Left lung (tissue), 4 donors: ENCODE measurements at regions not wholly inside any gene's neighbourhood (a gene's known extent, or its start where the extent isn't known, plus 50 kb on each side); places are given as distances from the start of the nearest gene placed in this dataset.
A peak's percentile ranks its signal among the peaks of the same experiment; 100 is the strongest.

Source experiments
- ATAC-seq: fragments of 200-7000 bp; cut with Tn5 transposase; one replicate; pipeline ENCODE4 v1.9.1; 2020; ENCODE audit warnings: moderate library complexity
- DNase-seq, 4 donors: peaks; one replicate each; pipeline ENCODE4 v3.0.0-alpha.2; 2013 to 2020
- H3K27ac ChIP-seq, 2 donors: fragments of 200-600 bp; sonication (generic) in 1 of 2; one replicate each; pipeline versions ENCODE4 v1.5.0 to v1.8.0; 2020 to 2021
- H3K27me3 ChIP-seq, 2 donors: fragments of 200-600 bp; sonication (generic) in 1 of 2; one replicate each; pipeline versions ENCODE4 v1.5.0 to v1.8.0; 2020 to 2021
- H3K36me3 ChIP-seq, 2 donors: fragments of 200-600 bp; sonication (generic) in 1 of 2; one replicate each; pipeline versions ENCODE4 v1.5.0 to v1.8.0; 2020 to 2021
- H3K4me1 ChIP-seq, 2 donors: fragments of 200-600 bp; one replicate each; pipeline ENCODE4 v1.8.0; 2021
- H3K4me3 ChIP-seq, 2 donors: fragments of 200-600 bp; sonication (generic) in 1 of 2; one replicate each; pipeline versions ENCODE4 v1.5.0 to v1.8.0; 2020 to 2021; ENCODE audit warnings: mild to moderate bottlenecking in 1 of 2
- H3K9me3 ChIP-seq, 2 donors: fragments of 200-600 bp; sonication (generic) in 1 of 2; one replicate each; pipeline versions ENCODE4 v1.5.0 to v1.8.0; 2020 to 2021
- CTCF ChIP-seq, 2 donors: fragments of 200-600 bp; sonication (generic) in 1 of 2; IDR thresholded peaks; one replicate each; pipeline versions ENCODE4 v1.5.0 to v1.8.0; 2021; ENCODE audit warnings: antibody characterized with exemption in 2 of 2
- intact Hi-C, 2 donors: fragments of 100-400 bp; cut with DNase I; formaldehyde crosslinking; loops; one replicate each; pipeline versions ENCODE4 v1.11.2 to v1.14.2; 2022
- donor health status: DM: no; HTN: yes; CAD: no.
- donor health status: DM: no; HTN: no; CAD: no.

DNA sequence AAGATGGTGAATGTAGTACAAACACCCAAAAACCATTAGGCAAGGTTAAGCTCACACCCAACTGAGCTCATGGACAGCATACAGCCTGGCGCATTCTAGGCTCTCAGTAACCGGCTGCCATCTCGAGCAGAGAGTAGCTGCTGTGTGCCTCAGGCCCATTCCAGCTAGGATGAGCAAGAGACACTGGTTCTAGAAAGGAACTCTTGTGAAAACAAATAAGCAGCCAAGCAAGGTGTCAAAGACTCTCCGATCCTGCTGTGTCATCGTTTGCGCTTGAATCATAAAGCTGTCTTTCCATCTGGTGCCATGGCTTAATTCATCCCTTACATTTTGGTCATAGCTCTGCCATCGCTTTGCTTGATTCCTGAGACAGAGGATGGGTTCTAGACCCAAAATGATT lies 135.4 kb upstream of the MSX2 start:
- ATAC-seq = no peak

DNA sequence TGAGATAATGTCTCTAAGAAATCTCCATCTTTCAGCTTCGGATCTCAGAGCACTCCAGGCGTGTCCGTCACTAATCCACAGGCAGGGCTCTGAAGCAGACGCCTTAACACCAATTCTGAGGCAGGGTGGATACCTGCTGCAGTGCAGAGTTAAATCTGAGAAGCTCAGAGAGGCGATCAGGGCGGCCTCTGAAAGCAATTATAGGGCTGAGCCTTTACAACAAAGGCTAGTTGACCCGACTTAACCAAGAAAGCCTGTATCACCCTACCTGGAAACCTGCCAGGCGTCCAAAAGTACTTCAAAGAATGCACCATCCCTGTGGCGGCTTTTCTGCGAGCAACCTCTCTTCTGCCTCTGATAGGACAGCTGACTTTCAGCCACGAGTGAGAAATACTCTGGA lies 134.8 kb upstream of the MSX2 start:
- ATAC-seq (no peak), DNase-seq (no peak)
- Histone ChIP-seq H3K36me3 (no peaks in the 10 kb centered on the region), H3K4me1 (no peaks in the 10 kb centered on the region), H3K27ac (no peak overlapping the region), H3K27me3 (peaks cover 0 to 13% of the 10 kb centered on the region in 2 donors), H3K4me3 (no peak overlapping the region), H3K9me3 (peaks cover 0 to 4% of the 10 kb centered on the region in 2 donors)
- TF ChIP-seq CTCF (IDR thresholded peaks at IDR 0.05) = no peak
- intact Hi-C loops = no loop called here

More for the DNA sequence above, 135.4 kb upstream of the MSX2 start:
- H3K4me3 ChIP-seq = no peak overlapping the region
- H3K9me3 ChIP-seq = peaks cover 0 to 4% of the 10 kb centered on the region in 2 donors
- intact Hi-C loops = no loop called here
- TF ChIP-seq CTCF (IDR thresholded peaks at IDR 0.05) = no peak
- H3K27ac ChIP-seq = no peak overlapping the region
- H3K36me3 ChIP-seq = no peaks in the 10 kb centered on the region
- no peaks in the 10 kb centered on the region for H3K4me1 ChIP-seq
- no peak for DNase-seq
- H3K27me3 ChIP-seq = peaks cover 0 to 13% of the 10 kb centered on the region in 2 donors

DNA sequence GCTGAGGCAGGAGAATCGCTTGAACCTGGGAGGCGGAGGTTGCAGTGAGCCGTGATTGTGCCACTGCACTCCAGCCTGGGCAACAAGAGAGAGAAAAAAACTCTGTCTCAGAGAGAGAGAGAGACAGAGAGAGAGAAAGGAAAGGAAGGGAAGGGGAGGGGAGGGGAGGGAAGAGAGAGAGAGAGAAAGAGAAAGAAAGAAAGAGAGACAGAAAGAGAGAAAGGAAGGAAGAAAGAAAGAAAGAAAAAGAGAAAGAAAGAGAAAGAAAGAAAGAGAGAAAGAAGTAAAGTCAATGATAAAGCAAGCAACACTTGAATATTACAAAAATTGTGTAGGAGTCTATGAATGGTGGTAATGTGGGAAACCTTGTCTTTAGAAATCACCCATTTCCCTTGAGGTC lies 133.6 kb upstream of the MSX2 start:
- no peak for DNase-seq
- peaks cover 0 to 13% of the 10 kb centered on the region in 2 donors for H3K27me3 ChIP-seq
- no peak for TF ChIP-seq CTCF (IDR thresholded peaks at IDR 0.05)
- no peak overlapping the region for H3K4me3 ChIP-seq
- no peak overlapping the region for H3K27ac ChIP-seq
- intact Hi-C loops = no loop called here
- H3K9me3 ChIP-seq = no peaks in the 10 kb centered on the region
- no peak for ATAC-seq
- no peaks in the 10 kb centered on the region for H3K4me1 ChIP-seq
- H3K36me3 ChIP-seq = no peaks in the 10 kb centered on the region

DNA sequence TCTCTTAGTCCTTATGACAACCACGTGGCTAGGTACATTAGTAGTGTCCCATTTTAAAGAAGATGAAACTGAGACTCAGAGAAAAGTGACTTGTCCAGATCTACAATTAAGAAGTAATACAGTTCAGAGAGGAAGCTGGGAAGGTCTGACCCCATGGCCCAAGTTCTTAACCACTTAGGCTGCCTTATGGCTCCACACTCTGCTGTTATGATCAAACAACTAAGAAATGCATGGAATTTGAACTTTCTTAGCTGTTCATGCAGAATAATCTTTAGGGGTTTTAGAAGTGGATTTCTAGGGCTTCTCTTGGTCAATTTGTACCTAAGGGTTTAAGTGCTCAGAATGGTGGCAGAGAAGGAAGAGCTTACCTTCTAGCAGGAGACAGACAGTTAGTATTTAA lies 128.0 kb upstream of the MSX2 start:
- Histone ChIP-seq H3K4me1 (no peaks in the 10 kb centered on the region), H3K36me3 (no peaks in the 10 kb centered on the region), H3K27ac (no peak overlapping the region), H3K4me3 (no peak overlapping the region), H3K27me3 (peaks cover 0 to 34% of the 10 kb centered on the region in 2 donors), H3K9me3 (no peaks in the 10 kb centered on the region)
- no peak for TF ChIP-seq CTCF (IDR thresholded peaks at IDR 0.05)
- intact Hi-C loops = no loop called here
- ATAC-seq = peak; percentile 81
- no peak for DNase-seq

- Histone ChIP-seq H3K4me3 (no peak overlapping the region), H3K27me3 (peaks cover 0 to 47% of the 10 kb centered on the region in 2 donors), H3K4me1 (no peaks in the 10 kb centered on the region), H3K36me3 (no peaks in the 10 kb centered on the region), H3K9me3 (no peaks in the 10 kb centered on the region), H3K27ac (no peak overlapping the region)
- intact Hi-C loops = no loop called here
- TF ChIP-seq CTCF (IDR thresholded peaks at IDR 0.05) = no peak
- peak; percentile 66 for ATAC-seq
- peak in 1 of 4 donors; percentile 54 for DNase-seq
These were observed 124.4 kb upstream of the MSX2 start for GRCh38 chr5:174599992-174600391.
